HG03575 (cell line): ENCODE measurements at regions not wholly inside any gene's neighbourhood (a gene's known extent, or its start where the extent isn't known, plus 50 kb on each side); places are given as distances from the start of the nearest gene placed in this dataset.
"Not testable (repeated sequence)": the region's sequence is repeated elsewhere in the genome, so short reads cannot be mapped to it uniquely, and the experiment has no call there.

Source experiments
- ATAC-seq: cut with Tn5 transposase; IDR thresholded peaks from one replicate; pipeline ENCODE4 v1.9.1; 2021; ENCODE audit not compliant: unreplicated experiment, insufficient number of reproducible peaks, low FRiP score; ENCODE audit errors: extremely low read depth

GRCh38 chr13:52210564-52211415 is 51.4 kb upstream of the NEK3 start:
- not testable (repeated sequence) for ATAC-seq
